ENCODE measurements at regions not wholly inside any gene's neighbourhood (a gene's known extent, or its start where the extent isn't known, plus 50 kb on each side); places are given as distances from the start of the nearest gene placed in this dataset.

DNA sequence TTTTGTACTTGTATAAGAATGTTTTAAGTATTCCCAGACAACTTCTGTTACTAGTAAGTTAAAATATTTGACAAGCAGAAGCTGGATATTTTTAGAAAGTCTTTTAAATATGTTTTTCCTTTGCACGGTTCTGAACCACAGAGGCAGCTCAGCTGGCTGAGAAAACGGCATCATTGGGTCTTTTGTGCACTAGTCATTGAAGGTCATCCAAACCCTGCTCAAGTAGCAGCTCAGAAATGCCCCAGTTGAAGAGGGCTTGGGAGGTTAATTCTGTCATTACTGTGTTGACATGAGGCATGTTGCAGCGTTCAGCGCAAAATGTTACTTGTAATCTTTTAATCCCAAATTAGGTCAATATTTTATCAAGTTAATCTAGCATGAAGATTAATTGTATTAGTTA is 383.7 kb upstream of the FAM241A start:
- no peak for DNase-seq

DNA sequence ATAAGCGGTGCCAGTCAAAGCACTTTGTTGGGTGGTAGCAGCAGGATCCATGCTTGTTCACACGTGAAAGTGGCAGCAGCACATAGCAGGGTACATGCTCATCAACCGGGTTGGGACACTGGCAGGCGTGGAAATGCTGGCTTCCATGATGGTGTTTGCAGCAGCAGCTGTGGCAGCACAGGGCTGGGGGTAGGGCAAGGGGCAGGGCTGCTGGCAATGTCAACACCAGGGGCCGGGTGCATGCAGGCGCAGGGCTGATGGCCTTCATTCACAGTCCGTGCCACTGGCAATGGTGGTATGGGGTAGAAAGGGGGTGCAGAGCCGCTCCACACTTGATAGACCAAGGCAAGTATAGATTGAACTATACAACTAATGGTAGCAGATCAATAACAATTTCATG is 374.7 kb upstream of the FAM241A start:
- DNase-seq: no peak

DNA sequence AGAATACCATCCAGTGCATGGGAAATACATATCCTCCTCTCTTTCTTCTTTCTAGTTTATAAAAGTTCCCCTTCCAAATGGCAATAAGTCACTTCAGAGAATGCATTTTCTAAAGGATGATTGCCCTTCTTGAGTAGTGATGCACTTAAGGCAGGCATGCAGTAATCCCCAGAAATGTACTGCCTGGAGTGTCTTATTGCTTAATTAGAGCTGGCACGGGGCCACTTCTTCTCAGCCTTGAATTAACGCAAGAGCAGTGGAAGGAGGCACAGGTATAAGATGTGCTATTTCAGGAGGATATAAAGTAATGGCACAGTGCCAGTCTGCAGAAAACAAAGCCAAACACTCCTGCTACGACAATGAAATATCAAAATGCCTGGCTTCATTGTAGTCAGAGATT is 371.4 kb upstream of the FAM241A start:
- DNase-seq: no peak

DNA sequence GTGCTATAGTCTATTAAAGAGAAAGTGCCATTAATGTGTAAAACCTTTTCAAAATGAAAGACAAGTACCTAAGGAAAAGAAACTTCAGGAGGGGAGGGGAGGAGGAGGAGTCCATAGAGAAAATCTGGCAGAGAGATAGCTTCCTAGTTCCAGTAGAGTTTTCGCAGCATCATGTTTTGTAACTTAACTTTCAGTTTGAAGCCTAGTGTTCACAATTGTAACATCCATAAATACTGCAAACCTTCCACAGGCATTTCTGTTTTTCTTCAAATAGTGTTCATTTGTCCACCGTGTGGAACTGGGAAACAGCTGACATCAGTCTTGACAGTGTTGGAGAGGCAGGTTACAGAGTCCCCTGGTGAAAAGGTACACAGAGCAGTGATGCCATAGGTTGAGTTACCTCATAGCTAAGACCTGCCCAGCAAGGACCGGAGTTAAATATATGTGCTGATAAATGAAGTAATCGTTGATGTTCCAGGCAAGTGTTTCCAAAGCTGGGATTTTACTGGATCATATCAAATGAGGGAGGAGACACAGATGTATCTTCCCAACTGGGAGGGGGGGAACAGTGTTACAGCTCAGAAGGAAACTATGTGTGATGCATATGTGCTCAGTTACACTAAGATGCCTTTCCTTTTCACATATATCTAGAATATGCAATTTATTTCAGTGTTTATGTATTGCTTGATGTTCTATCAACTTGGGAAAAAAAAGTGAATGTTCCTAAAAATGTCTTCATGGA is 369.5 kb upstream of the FAM241A start:
- DNase-seq: no peak

DNA sequence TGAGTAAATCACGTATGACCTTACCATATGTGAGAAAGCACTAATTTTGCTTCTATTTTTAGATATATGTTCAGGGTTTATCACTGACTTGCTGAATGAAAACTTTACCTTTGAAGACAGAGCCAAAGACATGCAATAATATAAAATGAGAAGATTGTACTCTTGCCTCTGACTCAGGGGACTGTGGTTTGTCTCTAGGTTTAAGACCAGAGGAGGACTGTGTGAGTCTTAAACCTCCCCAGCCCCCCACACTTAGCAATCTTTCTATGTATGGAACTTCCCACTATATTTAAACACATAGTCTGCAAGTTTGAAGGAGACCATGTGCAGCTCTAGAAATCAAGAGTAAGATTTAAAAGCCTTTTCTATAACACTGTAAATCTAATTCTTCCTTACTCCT is 368.7 kb upstream of the FAM241A start:
- DNase-seq: no peak

DNA sequence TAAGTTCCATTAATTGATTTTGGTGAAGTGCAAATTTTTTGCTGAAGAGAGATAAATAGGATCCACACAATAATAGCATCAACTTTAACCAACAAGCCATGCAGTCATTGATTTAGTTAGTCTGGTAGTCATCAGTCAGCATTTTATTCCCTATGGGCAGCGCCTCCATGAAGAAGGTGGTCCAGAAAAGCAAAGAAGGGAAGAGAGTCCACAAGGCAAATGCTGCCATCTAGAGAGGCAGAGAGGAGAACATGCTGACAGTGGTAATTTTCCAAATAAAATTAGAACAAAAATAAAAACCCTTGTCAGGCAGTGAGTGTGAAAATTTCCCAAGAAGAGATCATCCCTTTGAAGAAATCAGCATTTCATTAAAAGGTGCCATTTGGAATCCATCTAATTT is 366.7 kb upstream of the FAM241A start:
- DNase-seq: no peak

DNA sequence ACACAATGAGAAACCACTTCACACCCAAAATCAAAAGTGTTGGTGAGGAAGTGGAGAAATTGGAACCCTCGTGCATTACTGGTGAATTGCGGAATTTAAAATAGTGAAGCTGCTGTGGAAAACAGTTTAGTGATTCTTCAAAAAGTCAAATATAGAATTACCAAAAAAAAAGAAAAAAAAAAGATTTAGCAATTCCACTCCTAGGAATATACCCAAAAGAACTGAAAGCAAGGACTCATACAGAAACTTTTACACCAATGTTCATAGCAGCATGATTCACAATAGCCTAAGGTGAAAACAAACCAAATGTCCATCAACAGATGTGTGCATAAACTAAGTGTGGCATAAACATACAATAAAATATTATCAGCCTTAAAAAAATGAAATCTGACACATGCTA is 364.3 kb upstream of the FAM241A start:
- DNase-seq: no peak

DNA sequence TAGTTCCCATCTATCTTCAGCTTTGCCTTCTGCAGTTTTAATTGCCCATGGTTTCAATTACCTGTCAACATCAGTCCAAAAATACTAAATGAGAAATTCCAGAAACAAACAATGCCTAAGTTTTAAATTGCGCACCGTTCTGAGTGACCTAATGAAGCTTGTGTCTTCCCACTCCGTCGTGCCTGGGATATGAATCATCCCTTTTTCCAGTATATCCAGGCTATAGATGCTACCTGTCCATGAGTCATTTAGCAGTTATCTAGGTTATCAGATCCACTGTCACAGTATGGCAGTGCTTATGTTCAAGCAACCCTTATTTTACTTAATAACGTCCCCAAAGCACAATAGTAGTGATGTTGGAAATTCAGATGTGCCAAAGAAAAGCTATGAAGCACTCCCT is 363.6 kb upstream of the FAM241A start:
- DNase-seq: no peak

DNA sequence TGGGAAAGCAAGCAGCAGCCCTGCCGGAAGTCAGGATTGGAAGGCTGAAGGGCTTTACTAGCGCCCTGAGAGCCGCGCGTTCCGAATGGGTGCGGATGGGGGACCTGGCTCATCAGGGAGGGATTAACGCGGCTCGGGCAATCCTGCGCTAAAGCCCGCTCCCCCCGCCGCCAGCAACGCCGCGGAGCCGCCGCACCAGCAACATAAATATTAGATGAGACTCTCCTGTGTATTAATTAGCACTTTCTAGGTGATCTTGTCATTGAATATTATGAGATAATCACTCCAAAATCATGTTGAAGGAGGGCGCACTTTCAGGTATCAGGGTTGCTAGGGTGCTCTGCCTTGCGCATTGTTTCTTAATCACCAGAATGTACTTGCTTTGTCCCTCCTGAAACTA is 357.2 kb upstream of the FAM241A start:
- no peak for DNase-seq

DNA sequence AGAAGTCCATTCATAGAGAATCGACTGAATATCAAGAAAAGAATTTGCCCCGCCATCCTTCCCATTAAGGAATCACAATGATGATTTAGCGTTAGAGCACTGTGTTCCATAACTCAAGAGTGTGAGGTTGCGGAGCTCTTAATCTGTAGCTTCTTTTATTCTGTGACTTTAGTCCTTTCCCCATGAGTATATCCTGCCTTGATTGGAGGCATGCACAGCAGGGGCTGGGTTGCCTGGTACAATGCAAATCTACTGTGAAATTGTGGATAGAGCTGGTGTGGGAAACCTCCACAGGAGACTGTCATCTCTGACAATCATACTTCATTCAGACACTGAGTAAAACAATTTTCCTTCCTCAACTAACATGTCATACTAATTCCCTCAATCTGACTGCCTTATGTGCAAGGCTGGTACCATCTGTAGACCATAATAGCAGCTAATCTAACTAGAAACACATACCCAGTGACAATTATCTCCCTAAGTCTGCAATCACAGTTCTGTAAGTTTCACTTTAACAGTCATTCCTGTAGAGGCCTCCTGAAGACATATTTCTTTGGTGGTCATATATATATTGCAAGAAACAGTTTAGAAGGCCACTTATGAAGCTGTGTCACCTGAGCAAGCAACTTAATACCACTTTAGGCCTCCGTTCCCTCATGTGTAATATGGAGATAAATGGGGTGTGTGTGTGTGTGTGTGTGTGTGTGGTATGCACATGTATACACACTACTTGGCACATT is 355.2 kb upstream of the FAM241A start:
- DNase-seq: no peak

DNA sequence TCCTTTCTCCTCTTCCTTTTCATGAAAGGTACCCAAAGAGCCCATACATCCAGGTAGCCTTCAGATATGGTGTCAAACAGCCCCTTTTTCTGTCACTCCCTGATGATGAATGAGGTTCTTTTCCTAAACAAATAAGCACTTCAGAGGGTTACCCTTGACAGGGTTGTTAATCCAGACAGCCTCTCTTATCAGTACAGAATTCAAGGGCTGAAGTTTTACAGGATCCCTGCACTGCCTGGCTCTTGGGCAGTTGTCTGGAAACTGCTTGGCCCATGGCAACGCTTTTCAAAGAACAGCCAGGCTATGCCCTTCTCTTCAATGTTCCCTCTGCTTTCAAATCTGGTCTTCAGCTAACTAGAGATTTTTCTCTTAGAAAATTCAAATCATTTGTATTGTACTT is 352.6 kb upstream of the FAM241A start:
- DNase-seq: no peak

DNA sequence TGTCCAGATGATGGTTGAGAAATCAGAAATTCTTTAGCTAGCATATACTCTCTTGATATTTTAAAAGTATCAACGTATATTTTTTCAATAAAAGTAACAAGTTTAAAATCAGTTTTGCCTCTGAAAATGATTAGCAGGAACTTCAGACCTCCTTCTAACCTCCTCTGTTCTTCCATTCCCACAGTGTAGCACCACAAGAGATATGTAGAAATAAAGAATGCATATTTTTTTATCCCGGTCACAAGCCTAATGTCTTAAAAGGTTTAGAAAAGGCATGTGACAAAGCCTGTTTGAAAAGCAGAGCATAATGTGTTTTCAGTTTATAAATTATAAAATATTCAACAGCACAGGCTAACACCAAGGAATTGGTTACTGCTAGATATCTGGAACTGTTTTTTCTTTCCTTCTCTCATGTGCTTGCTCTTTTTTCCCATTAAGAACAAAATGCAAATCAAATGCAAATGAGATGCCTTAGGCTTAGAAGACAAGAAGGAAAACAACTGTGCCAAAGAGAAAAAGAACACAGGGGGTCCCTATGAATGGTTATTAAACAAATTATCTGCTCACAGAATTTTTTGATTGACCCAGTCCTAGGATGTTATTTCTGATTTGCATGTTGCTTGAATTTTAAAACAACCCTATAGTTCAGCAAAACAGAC is 351.7 kb upstream of the FAM241A start:
- no peak for DNase-seq

DNA sequence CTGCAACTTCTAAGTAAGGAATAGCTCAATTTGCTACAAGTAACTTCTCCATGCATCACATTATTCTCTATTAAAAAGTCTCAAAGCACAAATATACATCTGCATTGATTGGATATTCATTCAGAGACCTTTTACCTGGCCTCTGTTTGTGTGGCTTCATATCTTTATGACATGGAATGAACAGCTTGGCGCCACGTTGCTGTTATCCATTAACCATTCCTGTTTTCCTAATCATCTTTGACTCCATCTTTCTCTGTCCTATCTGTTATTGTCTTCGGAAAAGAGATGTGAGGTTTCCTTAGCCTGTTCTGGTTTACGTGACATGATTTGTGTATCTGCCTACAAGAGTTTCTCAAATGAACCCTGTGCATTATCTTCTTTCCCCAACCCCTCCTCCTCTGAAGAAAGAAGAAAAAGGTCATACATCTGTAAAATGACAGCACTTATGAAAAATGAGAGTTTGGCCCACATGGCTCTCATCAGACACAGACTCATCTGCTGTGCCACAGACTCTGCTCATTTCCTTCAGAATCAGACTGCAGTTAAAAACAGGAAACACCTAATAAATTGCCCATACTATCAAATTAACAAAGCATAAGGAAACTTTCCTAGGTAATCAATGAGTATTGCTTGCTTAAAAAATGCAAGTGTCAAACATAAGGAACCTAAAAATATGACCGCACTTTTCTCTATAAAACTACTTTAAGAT is 347.6 kb upstream of the FAM241A start:
- no peak for DNase-seq

DNA sequence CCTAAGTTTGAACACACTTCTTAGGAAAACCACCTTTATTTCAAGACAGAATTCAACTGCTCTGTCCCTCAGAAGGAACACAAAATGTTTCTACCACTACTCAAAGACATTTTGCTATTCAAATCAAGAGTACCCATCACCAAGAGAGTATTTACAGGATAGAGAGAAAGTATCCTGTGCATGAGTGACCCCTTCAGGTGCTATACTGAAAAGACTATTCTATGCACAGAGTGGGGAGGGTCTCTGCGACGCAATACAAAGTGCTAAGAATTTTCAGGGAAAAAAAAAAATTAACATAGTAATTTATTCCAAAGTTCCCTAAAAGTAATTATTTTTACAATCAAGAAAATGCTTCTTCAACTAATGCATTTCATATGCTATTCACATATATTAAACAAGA is 346.4 kb upstream of the FAM241A start:
- no peak for DNase-seq

DNA sequence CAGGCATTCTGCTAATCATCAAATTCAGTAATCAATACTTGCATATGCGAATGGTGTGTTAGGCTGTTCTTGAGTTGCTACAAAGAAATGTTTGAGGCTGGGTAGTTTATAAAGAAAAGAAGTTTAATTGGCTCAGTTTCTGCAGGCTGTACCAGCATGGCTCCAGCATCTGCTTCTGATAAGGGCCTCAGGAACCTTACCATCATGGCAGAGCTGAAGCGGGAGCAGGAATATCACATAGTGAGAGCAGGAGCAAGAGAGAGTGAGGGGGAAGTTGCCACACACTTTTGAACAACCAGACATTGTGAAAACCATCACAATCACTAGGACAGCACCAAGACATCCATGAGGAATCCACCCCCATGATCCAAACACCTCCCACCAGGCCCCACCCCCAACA is 344.7 kb upstream of the FAM241A start:
- no peak for DNase-seq

DNA sequence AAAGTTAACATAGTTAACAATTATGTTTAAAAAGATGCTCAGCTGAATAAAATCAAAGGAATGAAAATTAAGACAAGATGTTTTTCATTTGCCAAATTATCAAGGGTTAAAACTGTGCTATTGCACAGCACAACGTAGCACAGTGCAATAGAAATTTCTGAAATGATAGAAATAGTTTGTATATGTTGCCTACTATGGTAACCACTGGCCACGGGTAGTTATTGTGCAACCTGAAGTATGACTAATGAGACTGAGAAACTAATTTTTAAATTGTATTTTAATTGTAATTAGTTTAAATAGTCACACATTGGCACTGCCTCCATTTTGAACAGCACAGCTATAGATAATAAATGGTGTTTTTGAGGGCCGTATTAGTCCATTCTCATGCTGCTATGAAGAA is 343.1 kb upstream of the FAM241A start:
- DNase-seq: no peak

DNA sequence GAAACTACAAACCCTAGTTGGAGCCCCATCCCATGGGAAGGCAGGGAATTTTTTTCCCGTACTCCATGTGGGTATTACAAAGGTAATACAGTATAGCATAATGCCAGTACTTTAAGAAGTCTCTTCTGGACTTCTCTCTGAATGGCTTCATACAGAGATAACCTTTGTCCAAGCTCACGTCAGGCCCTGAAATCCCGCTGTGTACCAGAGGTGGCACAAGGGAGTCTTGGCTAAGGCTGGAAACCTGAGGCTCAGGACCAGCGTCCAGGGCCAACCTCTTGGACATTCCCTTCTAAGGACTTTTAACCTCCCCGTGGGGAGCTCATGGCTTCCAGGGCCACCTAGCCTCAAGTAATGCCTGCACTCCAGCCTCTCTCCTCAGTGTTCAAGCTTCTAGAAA is 338.9 kb upstream of the FAM241A start:
- DNase-seq: no peak

DNA sequence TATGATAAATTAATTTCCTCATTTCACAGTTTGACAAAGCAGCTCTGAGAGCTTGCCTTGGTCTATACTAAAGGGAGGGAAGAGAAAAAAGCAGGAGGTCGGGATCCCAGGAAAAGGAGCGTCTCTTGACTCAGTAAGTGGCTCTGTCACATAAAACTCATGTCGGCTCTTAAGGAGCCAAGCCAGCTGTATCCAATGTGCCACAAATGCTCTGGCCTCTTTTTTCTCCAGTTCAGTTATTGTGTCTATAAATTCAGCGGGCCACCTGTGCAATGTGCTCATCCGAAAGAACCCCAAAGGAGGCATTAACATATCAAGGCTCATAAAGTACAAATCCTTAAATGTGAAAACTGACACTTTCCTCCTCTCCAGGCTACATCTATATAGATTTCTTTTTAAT is 337.7 kb upstream of the FAM241A start:
- no peak for DNase-seq

DNA sequence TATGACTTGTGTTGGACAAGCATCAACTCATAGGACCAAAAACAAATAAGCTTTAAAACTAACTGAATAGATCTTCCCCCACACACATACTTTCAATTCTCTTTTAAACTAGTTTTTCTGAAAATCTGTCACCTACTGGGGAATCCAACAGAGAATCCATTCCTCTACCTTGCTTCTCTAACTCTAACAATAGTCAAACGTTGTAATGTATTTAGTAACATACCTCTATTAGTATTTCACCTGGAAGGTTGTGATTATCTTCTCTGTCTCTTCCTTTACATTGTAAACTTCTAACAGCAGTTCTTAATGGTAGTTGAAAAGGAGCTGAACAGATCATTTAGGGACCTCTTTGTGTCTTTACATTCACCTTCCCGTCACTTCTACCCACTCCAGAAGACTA is 337.1 kb upstream of the FAM241A start:
- no peak for DNase-seq

DNA sequence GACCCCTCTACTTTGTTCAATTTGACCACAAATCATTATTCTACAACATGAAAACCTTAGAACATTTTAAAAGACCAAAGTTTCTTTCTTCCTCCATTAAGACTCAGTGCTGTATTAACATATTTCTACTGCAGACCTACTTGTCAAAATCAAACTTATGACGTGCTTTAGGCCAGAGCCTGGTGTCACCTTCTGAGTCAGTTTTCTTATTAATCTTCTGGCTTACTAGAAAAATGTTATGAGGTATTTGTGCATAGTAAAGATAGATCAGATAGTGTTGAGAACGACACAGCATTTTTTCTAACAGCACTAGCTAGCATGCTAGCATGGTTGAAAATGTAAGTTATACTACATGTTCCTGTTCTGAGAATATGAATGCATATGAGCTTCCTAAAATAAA is 333.6 kb upstream of the FAM241A start:
- DNase-seq: no peak

DNA sequence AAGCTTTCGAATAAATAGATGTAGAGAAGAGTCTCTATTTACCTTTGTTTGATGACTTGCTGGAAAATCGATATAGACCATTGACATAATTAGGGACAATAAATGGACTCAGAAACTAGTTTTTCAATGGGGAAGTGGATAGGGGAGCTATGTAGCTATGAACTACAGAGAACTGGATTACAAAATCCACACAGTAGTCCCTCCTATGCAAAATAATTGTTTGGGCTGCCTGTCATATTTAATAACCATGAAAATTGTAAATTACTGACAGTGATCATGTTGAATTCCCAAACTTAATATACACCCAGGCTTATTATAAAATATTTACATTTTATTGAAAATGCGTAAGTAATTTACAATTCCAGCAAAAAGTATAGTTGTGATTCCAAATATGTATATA is 333.1 kb upstream of the FAM241A start:
- no peak for DNase-seq

DNA sequence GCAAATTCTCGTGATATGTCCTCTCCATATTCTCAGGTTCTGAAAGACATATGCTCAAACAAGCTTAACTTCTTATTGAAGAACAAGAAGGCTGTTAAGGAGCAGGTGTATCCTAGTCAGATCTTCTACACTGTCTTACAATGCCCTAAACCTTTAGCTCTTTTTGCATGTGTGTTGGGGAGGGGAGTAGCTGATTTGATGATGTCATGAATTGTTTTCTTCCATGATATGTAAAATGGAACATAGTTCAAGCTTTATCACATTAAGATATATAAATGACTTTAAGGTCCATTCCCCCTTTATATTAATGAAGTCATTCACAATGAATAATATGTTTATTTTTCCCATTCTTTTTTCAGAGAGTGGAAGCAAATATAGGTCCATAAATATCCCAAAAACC is 332.5 kb upstream of the FAM241A start:
- no peak for DNase-seq

DNA sequence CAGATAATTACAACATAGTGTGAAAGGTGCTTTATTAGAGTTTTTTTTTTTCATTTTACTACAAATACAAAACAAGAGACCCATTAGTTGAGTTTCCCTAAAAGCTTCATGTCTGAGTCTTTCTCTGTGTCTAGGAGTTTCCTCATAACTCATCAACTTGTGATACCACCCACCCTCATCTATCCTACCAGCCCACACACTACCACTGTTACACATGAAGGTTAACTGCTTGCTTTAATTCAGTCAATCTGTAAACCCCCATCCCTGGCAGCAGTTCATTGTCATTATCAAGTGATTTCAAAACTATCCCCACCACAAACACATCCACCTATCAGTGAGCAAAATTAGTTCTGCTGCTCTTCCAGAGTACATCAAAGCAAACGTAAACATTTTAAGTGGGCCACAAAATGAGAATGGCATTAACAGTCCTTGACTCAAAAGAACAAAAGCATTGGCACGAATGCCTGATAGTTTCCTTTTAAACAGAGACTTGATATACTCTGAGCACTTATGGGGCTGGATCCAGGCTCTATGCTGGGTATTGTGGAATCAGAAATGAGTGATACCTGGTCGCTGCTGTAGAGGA is 331.6 kb upstream of the FAM241A start:
- DNase-seq: no peak
